Lower leg skin (tissue), 3 donors: ENCODE measurements at regions not wholly inside any gene's neighbourhood (a gene's known extent, or its start where the extent isn't known, plus 50 kb on each side); places are given as distances from the start of the nearest gene placed in this dataset.

Experiments used
- POLR2A ChIP-seq, 2 donors: fragments of 450-650 bp; IDR thresholded peaks; one replicate each; pipeline ENCODE4 v1.6.1; 2016 to 2017; ENCODE audit warnings: antibody characterized with exemption in 2 of 2, mild to moderate bottlenecking in 1 of 2, moderate library complexity in 1 of 2
- TF ChIP-seq, protein P1 (sequence below), 3 donors: fragments of 450-650 bp; IDR thresholded peaks; one replicate each; pipeline ENCODE4 v1.5.1; 2016; ENCODE audit warnings: antibody characterized with exemption in 3 of 3, mild to moderate bottlenecking in 3 of 3, moderate library complexity in 2 of 3

DNA sequence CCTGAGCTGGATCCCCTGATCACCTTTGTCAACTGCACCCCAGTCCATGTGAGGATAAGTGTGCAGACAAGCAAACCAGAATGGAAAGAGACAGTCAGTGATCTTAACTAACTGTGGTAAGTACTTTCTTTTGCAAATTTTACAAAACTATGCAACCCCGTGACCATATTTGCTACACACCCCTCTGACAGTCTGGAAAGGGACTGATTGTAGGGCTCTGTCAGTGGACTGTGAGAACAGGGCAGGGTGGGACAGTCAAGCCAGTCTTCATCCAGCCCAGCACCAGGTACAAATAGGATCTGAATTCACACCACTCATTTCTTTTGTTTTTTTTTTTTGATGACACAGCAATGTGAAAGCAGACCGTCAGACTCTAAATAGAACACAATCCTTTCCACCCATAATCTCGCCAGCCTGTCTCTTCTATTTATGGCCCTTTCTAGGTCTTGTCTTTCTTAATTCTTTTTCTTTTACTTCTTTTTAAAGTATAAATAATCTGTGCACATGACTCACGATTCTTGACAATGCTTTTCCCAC is 165.6 kb downstream of the ARL6IP6 start:
- TF ChIP-seq, protein P1, sequence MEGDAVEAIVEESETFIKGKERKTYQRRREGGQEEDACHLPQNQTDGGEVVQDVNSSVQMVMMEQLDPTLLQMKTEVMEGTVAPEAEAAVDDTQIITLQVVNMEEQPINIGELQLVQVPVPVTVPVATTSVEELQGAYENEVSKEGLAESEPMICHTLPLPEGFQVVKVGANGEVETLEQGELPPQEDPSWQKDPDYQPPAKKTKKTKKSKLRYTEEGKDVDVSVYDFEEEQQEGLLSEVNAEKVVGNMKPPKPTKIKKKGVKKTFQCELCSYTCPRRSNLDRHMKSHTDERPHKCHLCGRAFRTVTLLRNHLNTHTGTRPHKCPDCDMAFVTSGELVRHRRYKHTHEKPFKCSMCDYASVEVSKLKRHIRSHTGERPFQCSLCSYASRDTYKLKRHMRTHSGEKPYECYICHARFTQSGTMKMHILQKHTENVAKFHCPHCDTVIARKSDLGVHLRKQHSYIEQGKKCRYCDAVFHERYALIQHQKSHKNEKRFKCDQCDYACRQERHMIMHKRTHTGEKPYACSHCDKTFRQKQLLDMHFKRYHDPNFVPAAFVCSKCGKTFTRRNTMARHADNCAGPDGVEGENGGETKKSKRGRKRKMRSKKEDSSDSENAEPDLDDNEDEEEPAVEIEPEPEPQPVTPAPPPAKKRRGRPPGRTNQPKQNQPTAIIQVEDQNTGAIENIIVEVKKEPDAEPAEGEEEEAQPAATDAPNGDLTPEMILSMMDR (IDR thresholded peaks at IDR 0.05): no peak
- TF ChIP-seq POLR2A (IDR thresholded peaks at IDR 0.05): no peak
